Prostate gland (tissue), 2 donors: ENCODE measurements at regions not wholly inside any gene's neighbourhood (a gene's known extent, or its start where the extent isn't known, plus 50 kb on each side); places are given as distances from the start of the nearest gene placed in this dataset.

Experiments used
- POLR2A ChIP-seq: fragments of 450-650 bp; IDR thresholded peaks from one replicate; pipeline ENCODE4 v1.6.1; 2016; ENCODE audit warnings: antibody characterized with exemption, mild to moderate bottlenecking
- TF ChIP-seq, protein P1 (sequence below), 4 experiments: fragments of 200-600 bp in 2 of 4; fragments of 450-650 bp in 2 of 4; sonication (generic) in 2 of 4; IDR thresholded peaks; 1 replicate in 3 of 4; 2 replicates in 1 of 4; pipeline ENCODE4 v1.5.1; 2016 to 2019; ENCODE audit warnings: antibody characterized with exemption in 4 of 4, mild to moderate bottlenecking in 2 of 4, moderate library complexity in 2 of 4

DNA sequence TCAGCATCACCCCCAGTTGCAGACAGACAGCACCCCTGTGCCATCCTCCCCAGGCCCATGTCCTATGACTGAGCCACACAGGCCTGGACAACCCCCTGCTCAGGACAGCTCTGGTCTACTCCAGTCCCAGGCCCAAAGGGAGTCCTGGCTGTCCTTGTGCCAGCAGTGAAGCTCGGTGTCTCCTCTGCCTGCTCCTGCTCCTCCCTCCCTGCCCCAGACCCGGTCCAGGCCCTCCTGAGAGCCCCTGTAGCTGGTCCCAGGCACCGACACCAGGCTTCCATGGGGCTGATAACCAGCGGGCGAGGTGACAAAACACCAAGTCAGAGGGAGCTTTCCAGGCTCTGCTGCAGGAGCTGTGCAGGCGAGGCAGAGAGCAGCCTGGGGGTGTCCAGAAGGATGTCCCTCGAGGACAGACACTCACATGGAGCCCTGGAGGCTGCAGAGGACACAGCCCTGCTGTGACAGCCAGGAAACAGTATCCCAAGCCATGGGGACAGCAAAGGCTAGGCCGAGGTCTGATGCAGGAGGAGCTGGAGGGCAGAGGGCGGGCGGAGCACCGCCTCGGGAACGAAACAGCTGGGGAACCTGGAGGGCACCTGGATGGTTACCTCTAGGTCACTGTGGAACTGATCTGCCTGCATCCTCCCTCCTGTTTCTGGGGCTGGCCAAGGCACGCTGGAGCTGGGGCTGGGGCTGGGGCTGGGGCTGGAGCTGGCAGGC lies 103.8 kb upstream of the PRR20G start:
- TF ChIP-seq, protein P1, sequence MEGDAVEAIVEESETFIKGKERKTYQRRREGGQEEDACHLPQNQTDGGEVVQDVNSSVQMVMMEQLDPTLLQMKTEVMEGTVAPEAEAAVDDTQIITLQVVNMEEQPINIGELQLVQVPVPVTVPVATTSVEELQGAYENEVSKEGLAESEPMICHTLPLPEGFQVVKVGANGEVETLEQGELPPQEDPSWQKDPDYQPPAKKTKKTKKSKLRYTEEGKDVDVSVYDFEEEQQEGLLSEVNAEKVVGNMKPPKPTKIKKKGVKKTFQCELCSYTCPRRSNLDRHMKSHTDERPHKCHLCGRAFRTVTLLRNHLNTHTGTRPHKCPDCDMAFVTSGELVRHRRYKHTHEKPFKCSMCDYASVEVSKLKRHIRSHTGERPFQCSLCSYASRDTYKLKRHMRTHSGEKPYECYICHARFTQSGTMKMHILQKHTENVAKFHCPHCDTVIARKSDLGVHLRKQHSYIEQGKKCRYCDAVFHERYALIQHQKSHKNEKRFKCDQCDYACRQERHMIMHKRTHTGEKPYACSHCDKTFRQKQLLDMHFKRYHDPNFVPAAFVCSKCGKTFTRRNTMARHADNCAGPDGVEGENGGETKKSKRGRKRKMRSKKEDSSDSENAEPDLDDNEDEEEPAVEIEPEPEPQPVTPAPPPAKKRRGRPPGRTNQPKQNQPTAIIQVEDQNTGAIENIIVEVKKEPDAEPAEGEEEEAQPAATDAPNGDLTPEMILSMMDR (IDR thresholded peaks at IDR 0.05) = no peak
- no peak for TF ChIP-seq POLR2A
